ENCODE measurements at regions not wholly inside any gene's neighbourhood (a gene's known extent, or its start where the extent isn't known, plus 50 kb on each side); places are given as distances from the start of the nearest gene placed in this dataset.

DNA sequence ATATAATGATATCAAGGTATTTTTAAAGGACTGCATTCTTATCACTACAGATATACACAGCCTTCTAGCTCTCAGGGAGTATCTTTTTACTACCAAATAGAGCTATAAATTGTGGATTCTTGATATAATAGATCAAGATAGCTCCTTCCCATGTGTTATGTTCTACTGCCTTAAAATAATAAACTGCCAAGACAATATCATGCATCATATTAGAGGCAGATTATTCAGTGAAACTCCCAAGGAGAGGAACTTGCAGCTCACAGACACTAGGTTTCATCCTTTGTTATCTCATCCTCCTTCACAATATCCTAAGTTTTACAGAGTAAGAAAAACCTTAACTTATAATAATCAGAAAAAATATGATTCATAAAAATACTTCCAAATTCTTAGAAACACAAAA, 802.8 kb downstream of the DIAPH3 start:
- H3K4me3 Mint-ChIP-seq, result no peak overlapping the region
- no peaks in the 10 kb centered on the region for H3K4me1 ChIP-seq (ENCODE audit: control insufficient read depth, insufficient read depth, low read length)
- DNase-seq, result no peak

DNA sequence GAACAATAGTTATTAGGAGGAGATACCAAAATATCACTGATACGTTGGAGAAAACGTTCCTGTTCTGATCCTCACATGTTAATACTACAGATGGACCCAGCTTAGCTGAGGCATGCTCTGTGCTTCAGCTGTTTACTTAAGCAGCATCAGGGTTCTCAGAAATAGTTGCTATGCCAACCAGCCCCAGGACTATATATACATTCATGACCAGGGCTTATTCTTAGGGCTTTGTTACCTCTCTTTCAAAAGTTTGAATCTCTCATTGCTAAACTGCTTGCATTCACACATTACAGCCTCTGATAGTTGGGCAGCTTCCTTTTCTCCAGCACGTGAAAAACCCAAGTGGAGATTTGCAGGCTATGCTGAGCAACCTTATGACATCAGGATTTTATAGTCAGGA, 800.4 kb downstream of the DIAPH3 start:
- 81% methylated on average over 3 of the region's 3 CpGs for WGBS (ENCODE audit: insufficient coverage)
- H3K4me1 Mint-ChIP-seq, result no peaks in the 10 kb centered on the region
- H3K9me3 ChIP-seq (ENCODE audit: control insufficient read depth, insufficient read depth, low read length), result no peaks in the 10 kb centered on the region
- ATAC-seq (no peak), DNase-seq (no peak)
- no peaks in the 10 kb centered on the region for H3K27me3 ChIP-seq (ENCODE audit: control insufficient read depth, insufficient read depth, low read length)
- H3K36me3 Mint-ChIP-seq, result no peaks in the 10 kb centered on the region
- no peaks in the 10 kb centered on the region for H3K4me1 ChIP-seq (ENCODE audit: control insufficient read depth, insufficient read depth, low read length)
- peaks cover 0 to 2% of the 10 kb centered on the region in 2 donors for H3K9me3 Mint-ChIP-seq
- intact Hi-C loops (cut with micrococcal nuclease), result no loop called here
- H3K36me3 ChIP-seq (ENCODE audit: control insufficient read depth, insufficient read depth, low read length), result no peaks in the 10 kb centered on the region
- H3K27me3 Mint-ChIP-seq (ENCODE audit: low read depth in 2 of 2), result no peaks in the 10 kb centered on the region
- TF ChIP-seq, protein P1, sequence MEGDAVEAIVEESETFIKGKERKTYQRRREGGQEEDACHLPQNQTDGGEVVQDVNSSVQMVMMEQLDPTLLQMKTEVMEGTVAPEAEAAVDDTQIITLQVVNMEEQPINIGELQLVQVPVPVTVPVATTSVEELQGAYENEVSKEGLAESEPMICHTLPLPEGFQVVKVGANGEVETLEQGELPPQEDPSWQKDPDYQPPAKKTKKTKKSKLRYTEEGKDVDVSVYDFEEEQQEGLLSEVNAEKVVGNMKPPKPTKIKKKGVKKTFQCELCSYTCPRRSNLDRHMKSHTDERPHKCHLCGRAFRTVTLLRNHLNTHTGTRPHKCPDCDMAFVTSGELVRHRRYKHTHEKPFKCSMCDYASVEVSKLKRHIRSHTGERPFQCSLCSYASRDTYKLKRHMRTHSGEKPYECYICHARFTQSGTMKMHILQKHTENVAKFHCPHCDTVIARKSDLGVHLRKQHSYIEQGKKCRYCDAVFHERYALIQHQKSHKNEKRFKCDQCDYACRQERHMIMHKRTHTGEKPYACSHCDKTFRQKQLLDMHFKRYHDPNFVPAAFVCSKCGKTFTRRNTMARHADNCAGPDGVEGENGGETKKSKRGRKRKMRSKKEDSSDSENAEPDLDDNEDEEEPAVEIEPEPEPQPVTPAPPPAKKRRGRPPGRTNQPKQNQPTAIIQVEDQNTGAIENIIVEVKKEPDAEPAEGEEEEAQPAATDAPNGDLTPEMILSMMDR (IDR thresholded peaks at IDR 0.05), result no peak
- no peak overlapping the region for H3K4me3 Mint-ChIP-seq
- no peak overlapping the region for H3K4me3 ChIP-seq (ENCODE audit: low read length)
- no peak overlapping the region for H3K27ac Mint-ChIP-seq
- H3K27ac ChIP-seq (ENCODE audit: low read length), result no peak overlapping the region

More for the DNA sequence above, 802.8 kb downstream of the DIAPH3 start:
- intact Hi-C loops (cut with micrococcal nuclease), result no loop called here
- H3K36me3 ChIP-seq (ENCODE audit: control insufficient read depth, insufficient read depth, low read length), result no peaks in the 10 kb centered on the region
- Mint-ChIP-seq H3K27ac (no peak overlapping the region), H3K9me3 (peaks cover 0 to 2% of the 10 kb centered on the region in 2 donors), H3K36me3 (no peaks in the 10 kb centered on the region), H3K4me1 (no peaks in the 10 kb centered on the region), H3K27me3 (ENCODE audit: low read depth in 2 of 2) (no peaks in the 10 kb centered on the region)
- ATAC-seq, result no peak
- no peak overlapping the region for H3K4me3 ChIP-seq (ENCODE audit: low read length)
- H3K27ac ChIP-seq (ENCODE audit: low read length), result no peak overlapping the region
- H3K27me3 ChIP-seq (ENCODE audit: control insufficient read depth, insufficient read depth, low read length), result no peaks in the 10 kb centered on the region
- TF ChIP-seq, protein P1 (IDR thresholded peaks at IDR 0.05), result no peak
- no peaks in the 10 kb centered on the region for H3K9me3 ChIP-seq (ENCODE audit: control insufficient read depth, insufficient read depth, low read length)

DNA sequence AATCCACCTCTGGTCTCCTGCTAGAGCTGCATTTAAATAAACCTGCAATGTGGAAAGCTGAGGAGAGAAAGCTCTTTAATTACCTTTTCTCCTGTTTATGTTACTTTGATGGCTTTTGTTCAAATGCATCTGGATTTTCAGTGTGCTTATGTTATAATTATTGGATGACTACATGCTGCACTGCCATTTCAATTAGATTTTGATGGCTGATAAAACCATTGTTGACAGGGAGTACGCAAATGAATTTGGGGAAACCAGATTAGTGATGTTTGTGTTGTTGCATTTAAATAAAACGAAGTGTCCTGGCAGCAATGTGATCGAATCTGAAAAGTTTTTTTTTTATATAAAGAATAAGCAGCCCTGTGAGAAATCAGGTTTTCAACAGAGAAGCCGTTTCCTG, 799.8 kb downstream of the DIAPH3 start:
- no peak overlapping the region for H3K27ac ChIP-seq (ENCODE audit: low read length)
- DNase-seq, result no peak
- Mint-ChIP-seq H3K36me3 (no peaks in the 10 kb centered on the region), H3K27ac (no peak overlapping the region), H3K4me1 (no peaks in the 10 kb centered on the region), H3K9me3 (peaks cover 1 to 4% of the 10 kb centered on the region in 2 donors), H3K4me3 (no peak overlapping the region), H3K27me3 (ENCODE audit: low read depth in 2 of 2) (peaks cover 0 to 4% of the 10 kb centered on the region in 2 donors)
- WGBS (ENCODE audit: insufficient coverage), result 88% methylated on average over 3 of the region's 4 CpGs
- H3K27me3 ChIP-seq (ENCODE audit: control insufficient read depth, insufficient read depth, low read length), result no peaks in the 10 kb centered on the region
- no peaks in the 10 kb centered on the region for H3K36me3 ChIP-seq (ENCODE audit: control insufficient read depth, insufficient read depth, low read length)
- TF ChIP-seq, protein P1 (IDR thresholded peaks at IDR 0.05), result no peak
- no peaks in the 10 kb centered on the region for H3K9me3 ChIP-seq (ENCODE audit: control insufficient read depth, insufficient read depth, low read length)
- H3K4me1 ChIP-seq (ENCODE audit: control insufficient read depth, insufficient read depth, low read length), result no peaks in the 10 kb centered on the region
- ATAC-seq, result no peak
- intact Hi-C loops (cut with micrococcal nuclease), result no loop called here
- H3K4me3 ChIP-seq (ENCODE audit: low read length), result no peak overlapping the region

DNA sequence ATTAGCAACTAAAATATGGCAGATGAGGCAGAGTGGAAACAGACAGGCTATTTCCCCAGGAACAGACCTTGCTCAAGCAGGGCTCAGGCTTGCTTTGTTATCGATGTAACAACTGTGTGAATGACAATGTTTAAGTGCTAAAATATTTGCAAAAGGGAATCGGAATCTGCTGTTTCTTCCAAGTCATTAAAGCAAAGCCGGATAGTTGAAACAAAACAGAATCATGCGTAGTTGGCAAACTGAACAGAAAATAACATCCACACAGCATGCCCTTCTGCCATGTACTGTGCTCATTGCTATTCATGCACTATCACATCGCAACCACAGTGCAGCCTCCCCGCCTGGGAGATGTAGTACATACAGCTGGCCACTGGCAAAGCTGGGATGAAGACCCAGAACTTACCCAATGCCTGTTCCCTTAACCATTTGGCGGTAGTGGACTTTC, 799.1 kb downstream of the DIAPH3 start:
- no peaks in the 10 kb centered on the region for H3K36me3 ChIP-seq (ENCODE audit: control insufficient read depth, insufficient read depth, low read length)
- no peak overlapping the region for H3K4me3 Mint-ChIP-seq
- H3K27ac Mint-ChIP-seq, result no peak overlapping the region
- H3K27ac ChIP-seq (ENCODE audit: low read length), result no peak overlapping the region
- no peaks in the 10 kb centered on the region for H3K4me1 ChIP-seq (ENCODE audit: control insufficient read depth, insufficient read depth, low read length)
- WGBS (ENCODE audit: insufficient coverage), result 92% methylated on average over 7 of the region's 7 CpGs
- ATAC-seq, result no peak
- H3K27me3 Mint-ChIP-seq (ENCODE audit: low read depth in 2 of 2), result peaks cover 0 to 4% of the 10 kb centered on the region in 2 donors
- no peaks in the 10 kb centered on the region for H3K4me1 Mint-ChIP-seq
- no peak for DNase-seq
- no peak overlapping the region for H3K4me3 ChIP-seq (ENCODE audit: low read length)
- H3K9me3 ChIP-seq (ENCODE audit: control insufficient read depth, insufficient read depth, low read length), result no peaks in the 10 kb centered on the region
- peaks cover 0 to 4% of the 10 kb centered on the region in 2 donors for H3K9me3 Mint-ChIP-seq
- TF ChIP-seq, protein P1 (IDR thresholded peaks at IDR 0.05), result no peak
- no peaks in the 10 kb centered on the region for H3K36me3 Mint-ChIP-seq
- H3K27me3 ChIP-seq (ENCODE audit: control insufficient read depth, insufficient read depth, low read length), result no peaks in the 10 kb centered on the region
- intact Hi-C loops (cut with micrococcal nuclease), result no loop called here
